ENCODE measurements at regions not wholly inside any gene's neighbourhood (a gene's known extent, or its start where the extent isn't known, plus 50 kb on each side); places are given as distances from the start of the nearest gene placed in this dataset.
"Not testable (repeated sequence)": the region's sequence is repeated elsewhere in the genome, so short reads cannot be mapped to it uniquely, and the experiment has no call there.

- no peak for DNase-seq
Measured at GRCh38 chr1:189151361-189151760, 1326.3 kb downstream of the BRINP3 start.

- no peak for DNase-seq
Measured at GRCh38 chr1:189152685-189153084, 1325.0 kb downstream of the BRINP3 start.

GRCh38 chr1:189158155-189158554 lies 1319.5 kb downstream of the BRINP3 start:
- DNase-seq: no peak

GRCh38 chr1:189175889-189176288 lies 1301.8 kb downstream of the BRINP3 start:
- no peak for DNase-seq

GRCh38 chr1:189180057-189180456 lies 1297.6 kb downstream of the BRINP3 start:
- no peak for DNase-seq

GRCh38 chr1:189185097-189185496 lies 1292.6 kb downstream of the BRINP3 start:
- no peak for DNase-seq

GRCh38 chr1:189192741-189193520 lies 1284.7 kb downstream of the BRINP3 start:
- no peak for DNase-seq

GRCh38 chr1:189205863-189206262 lies 1271.8 kb downstream of the BRINP3 start:
- no peak for DNase-seq

GRCh38 chr1:189206617-189207016 lies 1271.0 kb downstream of the BRINP3 start:
- no peak for DNase-seq

- DNase-seq: no peak
Measured at GRCh38 chr1:189211742-189212141, 1265.9 kb downstream of the BRINP3 start.

- no peak for DNase-seq
Measured at GRCh38 chr1:189212606-189213005, 1265.1 kb downstream of the BRINP3 start.

GRCh38 chr1:189216886-189217285 lies 1260.8 kb downstream of the BRINP3 start:
- no peak for DNase-seq

GRCh38 chr1:189217646-189218045 lies 1260.0 kb downstream of the BRINP3 start:
- no peak for DNase-seq

- DNase-seq: no peak
Measured at GRCh38 chr1:189220750-189221149, 1256.9 kb downstream of the BRINP3 start.

GRCh38 chr1:189225794-189226145 lies 1251.9 kb downstream of the BRINP3 start:
- DNase-seq: not testable (repeated sequence)

GRCh38 chr1:189226779-189227178 lies 1250.9 kb downstream of the BRINP3 start:
- no peak for DNase-seq

- DNase-seq: no peak
Measured at GRCh38 chr1:189237008-189237407, 1240.7 kb downstream of the BRINP3 start.

- no peak for DNase-seq
Measured at GRCh38 chr1:189253601-189254350, 1223.9 kb downstream of the BRINP3 start.

- DNase-seq: not testable (repeated sequence)
Measured at GRCh38 chr1:189261128-189261527, 1216.5 kb downstream of the BRINP3 start.

- no peak for DNase-seq
Measured at GRCh38 chr1:189269011-189269410, 1208.7 kb downstream of the BRINP3 start.

GRCh38 chr1:189274267-189274666 lies 1203.4 kb downstream of the BRINP3 start:
- DNase-seq: no peak

- no peak for DNase-seq
Measured at GRCh38 chr1:189275796-189276195, 1201.9 kb downstream of the BRINP3 start.

GRCh38 chr1:189289346-189289745 lies 1188.3 kb downstream of the BRINP3 start:
- DNase-seq: no peak

GRCh38 chr1:189301235-189301634 lies 1176.4 kb downstream of the BRINP3 start:
- DNase-seq: no peak

Data from DMS79 treated with DMSO at 0.1 percent for 48 hours (cell line).